CD4-positive, alpha-beta T cell (primary cell): ENCODE measurements at regions not wholly inside any gene's neighbourhood (a gene's known extent, or its start where the extent isn't known, plus 50 kb on each side); places are given as distances from the start of the nearest gene placed in this dataset.

ENCODE experiments used
- ATAC-seq: fragments of 200-7000 bp; cut with Tn5 transposase; one replicate; pipeline ENCODE4 v1.10.0; 2022; ENCODE audit warnings: mild to moderate bottlenecking; ENCODE audit not compliant: poor library complexity
- CTCF ChIA-PET: fragments of 350-600 bp; sonication (Branson Sonifier 250); formaldehyde crosslinking; loops from one replicate; lab custom pipeline; 2021; ENCODE audit warnings: antibody characterized with exemption, inconsistent platforms; lab: Charles Lee
- POLR2A ChIA-PET: fragments of 350-600 bp; sonication (Branson Sonifier 250); formaldehyde crosslinking; loops from one replicate; lab custom pipeline; 2021; ENCODE audit warnings: antibody characterized with exemption, inconsistent platforms; lab: Charles Lee
- DNase-seq, 14 experiments: peaks; one replicate each; pipeline ENCODE4 v3.0.0-alpha.2; 2013 to 2020; ENCODE audit warnings: mixed read lengths in 2 of 14
- H3K27ac ChIP-seq, 2 donors: one replicate each; pipeline versions ENCODE4 v1.5.1 to v1.7.0; 2013; ENCODE audit warnings: low read length in 2 of 2, low read depth in 1 of 2, mild to moderate bottlenecking in 1 of 2
- H3K27me3 ChIP-seq, 2 experiments: 1 replicate in 1 of 2; 2 replicates in 1 of 2; pipeline versions ENCODE4 v1.6.1 to v1.7.0; 2013; ENCODE audit warnings: low read length in 2 of 2, control low read depth in 1 of 2, mild to moderate bottlenecking in 1 of 2, moderate library complexity in 1 of 2; ENCODE audit not compliant: insufficient read depth in 2 of 2, control insufficient read depth in 1 of 2
- H3K36me3 ChIP-seq: one replicate; pipeline ENCODE4 v1.6.1; 2013; ENCODE audit warnings: low read length, control low read depth; ENCODE audit not compliant: insufficient read depth
- H3K4me1 ChIP-seq: one replicate; pipeline ENCODE4 v1.6.1; 2013; ENCODE audit warnings: low read length, control low read depth; ENCODE audit not compliant: insufficient read depth
- H3K4me3 ChIP-seq: one replicate; pipeline ENCODE4 v1.5.1; 2013; ENCODE audit warnings: mild to moderate bottlenecking, low read length, moderate library complexity
- H3K9me3 ChIP-seq, 2 experiments: 1 replicate in 1 of 2; 2 replicates in 1 of 2; pipeline versions ENCODE4 v1.6.1 to v1.7.0; 2013; ENCODE audit warnings: low read length in 2 of 2, mild to moderate bottlenecking in 2 of 2, control low read depth in 1 of 2, moderate library complexity in 1 of 2; ENCODE audit not compliant: control insufficient read depth in 1 of 2, insufficient read depth in 1 of 2
- H3K27ac Mint-ChIP-seq: one replicate; pipeline ENCODE4 v1.8.0; 2020; ENCODE audit warnings: mixed read lengths
- H3K27me3 Mint-ChIP-seq: one replicate; pipeline ENCODE4 v1.8.0; 2021; ENCODE audit warnings: mixed read lengths
- H3K36me3 Mint-ChIP-seq: one replicate; pipeline ENCODE4 v1.8.0; 2021; ENCODE audit warnings: low read depth, mixed read lengths
- H3K4me1 Mint-ChIP-seq: one replicate; pipeline ENCODE4 v1.8.0; 2021; ENCODE audit warnings: low read depth, mixed read lengths
- H3K4me3 Mint-ChIP-seq: one replicate; pipeline ENCODE4 v1.8.0; 2020; ENCODE audit warnings: mild to moderate bottlenecking, mixed read lengths
- H3K9me3 Mint-ChIP-seq: one replicate; pipeline ENCODE4 v1.8.0; 2020; ENCODE audit warnings: mixed read lengths
- CTCF ChIP-seq: fragments of 200-600 bp; IDR thresholded peaks from one replicate; pipeline ENCODE4 v1.8.0; 2022; ENCODE audit warnings: antibody characterized with exemption, mild to moderate bottlenecking
- intact Hi-C, 2 experiments: fragments of 100-400 bp; cut with DNase I in 1 of 2; cut with micrococcal nuclease in 1 of 2; formaldehyde crosslinking; loops; one replicate each; pipeline versions ENCODE4 v1.15.1 to v1.9.0; 2023 to 2025; cut with DNase I, micrococcal nuclease

- H3K9me3 Mint-ChIP-seq = peaks cover 4% of the 10 kb centered on the region
- H3K27me3 ChIP-seq = no peaks in the 10 kb centered on the region
- H3K27ac ChIP-seq = no peak overlapping the region
- H3K9me3 ChIP-seq = no peaks in the 10 kb centered on the region
- no peak overlapping the region for H3K4me3 Mint-ChIP-seq
- no peak for TF ChIP-seq CTCF
- H3K27ac Mint-ChIP-seq = no peak overlapping the region
- no peaks in the 10 kb centered on the region for H3K27me3 Mint-ChIP-seq
- H3K36me3 ChIP-seq = no peaks in the 10 kb centered on the region
- ATAC-seq = no peak
- no peaks in the 10 kb centered on the region for H3K36me3 Mint-ChIP-seq
- no peaks in the 10 kb centered on the region for H3K4me1 Mint-ChIP-seq
- POLR2A ChIA-PET = no interaction called here
- no peak for DNase-seq
- CTCF ChIA-PET = no interaction called here
- intact Hi-C loops = no loop called here
- H3K4me1 ChIP-seq = no peaks in the 10 kb centered on the region
- no peak overlapping the region for H3K4me3 ChIP-seq
These were observed 800.5 kb upstream of the KLHL1 start for GRCh38 chr13:70908795-70909194.

GRCh38 chr13:70905035-70905434 lies 796.8 kb upstream of the KLHL1 start:
- no peak overlapping the region for H3K4me3 Mint-ChIP-seq
- H3K9me3 ChIP-seq = no peaks in the 10 kb centered on the region
- TF ChIP-seq CTCF = no peak
- H3K27me3 ChIP-seq = no peaks in the 10 kb centered on the region
- no peak overlapping the region for H3K27ac Mint-ChIP-seq
- CTCF ChIA-PET = no interaction called here
- POLR2A ChIA-PET = no interaction called here
- no peaks in the 10 kb centered on the region for H3K36me3 ChIP-seq
- no peaks in the 10 kb centered on the region for H3K4me1 ChIP-seq
- no peaks in the 10 kb centered on the region for H3K4me1 Mint-ChIP-seq
- DNase-seq (no peak), ATAC-seq (no peak)
- intact Hi-C loops = no loop called here
- no peaks in the 10 kb centered on the region for H3K27me3 Mint-ChIP-seq
- H3K4me3 ChIP-seq = no peak overlapping the region
- no peak overlapping the region for H3K27ac ChIP-seq
- H3K36me3 Mint-ChIP-seq = no peaks in the 10 kb centered on the region
- H3K9me3 Mint-ChIP-seq = no peaks in the 10 kb centered on the region

GRCh38 chr13:70896136-70896535 lies 787.9 kb upstream of the KLHL1 start:
- no peaks in the 10 kb centered on the region for H3K36me3 Mint-ChIP-seq
- ATAC-seq (no peak), DNase-seq (no peak)
- intact Hi-C loops = no loop called here
- Histone ChIP-seq H3K4me1 (no peaks in the 10 kb centered on the region), H3K4me3 (no peak overlapping the region), H3K9me3 (no peaks in the 10 kb centered on the region), H3K27ac (no peak overlapping the region), H3K27me3 (no peaks in the 10 kb centered on the region), H3K36me3 (no peaks in the 10 kb centered on the region)
- no peak overlapping the region for H3K27ac Mint-ChIP-seq
- H3K27me3 Mint-ChIP-seq = no peaks in the 10 kb centered on the region
- H3K4me1 Mint-ChIP-seq = no peaks in the 10 kb centered on the region
- H3K9me3 Mint-ChIP-seq = peaks cover 3% of the 10 kb centered on the region
- ChIA-PET POLR2A (no interaction called here), CTCF (interaction anchor here (1.0 kb wide), 1 partner anchor 11 kb away, joined by 3 read pairs; no protein-coding TSS in a partner anchor)
- H3K4me3 Mint-ChIP-seq = no peak overlapping the region
- no peak for TF ChIP-seq CTCF
